H7 (cell line): ENCODE measurements at regions not wholly inside any gene's neighbourhood (a gene's known extent, or its start where the extent isn't known, plus 50 kb on each side); places are given as distances from the start of the nearest gene placed in this dataset.
"Not testable (repeated sequence)": the region's sequence is repeated elsewhere in the genome, so short reads cannot be mapped to it uniquely, and the experiment has no call there.

Experiments used
- DNase-seq: peaks from one replicate; pipeline ENCODE4 v3.0.0; 2012
- H3K27me3 ChIP-seq: 2 replicates; pipeline ENCODE4 v1.6.0; 2011; ENCODE audit warnings: mild to moderate bottlenecking, low read length; ENCODE audit not compliant: control insufficient read depth, insufficient read depth
- H3K36me3 ChIP-seq: replicated peaks from 2 replicates; pipeline ENCODE4 v1.5.1; 2011; ENCODE audit warnings: low read length; ENCODE audit not compliant: control insufficient read depth, insufficient read depth
- H3K4me3 ChIP-seq: 2 replicates; pipeline ENCODE4 v1.5.1; 2011; ENCODE audit warnings: low read depth, mild to moderate bottlenecking, control low read depth, low read length, moderate library complexity; ENCODE audit not compliant: insufficient read depth

GRCh38 chr3:107452436-107452835 is 70.3 kb upstream of the BBX start:
- H3K27me3 ChIP-seq, result no peaks in the 10 kb centered on the region
- DNase-seq, result no peak
- H3K4me3 ChIP-seq, result no peak overlapping the region
- no peaks in the 10 kb centered on the region for H3K36me3 ChIP-seq

GRCh38 chr3:107453504-107453903 is 69.3 kb upstream of the BBX start:
- H3K27me3 ChIP-seq, result no peaks in the 10 kb centered on the region
- no peak overlapping the region for H3K4me3 ChIP-seq
- no peak for DNase-seq
- no peaks in the 10 kb centered on the region for H3K36me3 ChIP-seq

GRCh38 chr3:107455621-107456020 is 67.1 kb upstream of the BBX start:
- Histone ChIP-seq H3K36me3 (no peaks in the 10 kb centered on the region), H3K27me3 (no peaks in the 10 kb centered on the region), H3K4me3 (no peak overlapping the region)
- DNase-seq, result no peak

- Histone ChIP-seq H3K4me3 (no peak overlapping the region), H3K36me3 (no peaks in the 10 kb centered on the region), H3K27me3 (no peaks in the 10 kb centered on the region)
- DNase-seq, result no peak
Measured at GRCh38 chr3:107456501-107456900, 66.3 kb upstream of the BBX start.

GRCh38 chr3:107458871-107459270 is 63.9 kb upstream of the BBX start:
- DNase-seq, result no peak
- Histone ChIP-seq H3K36me3 (no peaks in the 10 kb centered on the region), H3K4me3 (no peak overlapping the region), H3K27me3 (no peaks in the 10 kb centered on the region)

- no peak for DNase-seq
- Histone ChIP-seq H3K36me3 (no peaks in the 10 kb centered on the region), H3K4me3 (no peak overlapping the region), H3K27me3 (no peaks in the 10 kb centered on the region)
Measured at GRCh38 chr3:107461721-107462120, 61.0 kb upstream of the BBX start.

GRCh38 chr3:107464037-107464436 is 58.7 kb upstream of the BBX start:
- no peak for DNase-seq
- Histone ChIP-seq H3K27me3 (no peaks in the 10 kb centered on the region), H3K36me3 (no peaks in the 10 kb centered on the region), H3K4me3 (no peak overlapping the region)

- H3K4me3 ChIP-seq, result no peak overlapping the region
- DNase-seq, result no peak
- H3K27me3 ChIP-seq, result no peaks in the 10 kb centered on the region
- H3K36me3 ChIP-seq, result no peaks in the 10 kb centered on the region
Measured at GRCh38 chr3:107465064-107465631, 57.6 kb upstream of the BBX start.

- H3K36me3 ChIP-seq, result no peaks in the 10 kb centered on the region
- H3K4me3 ChIP-seq, result no peak overlapping the region
- no peaks in the 10 kb centered on the region for H3K27me3 ChIP-seq
- DNase-seq, result no peak
Measured at GRCh38 chr3:107468782-107469181, 54.0 kb upstream of the BBX start.

GRCh38 chr3:107470496-107470895 is 52.3 kb upstream of the BBX start:
- not testable (repeated sequence) for H3K27me3 ChIP-seq, DNase-seq, H3K4me3 ChIP-seq, H3K36me3 ChIP-seq
